ENCODE measurements at regions not wholly inside any gene's neighbourhood (a gene's known extent, or its start where the extent isn't known, plus 50 kb on each side); places are given as distances from the start of the nearest gene placed in this dataset.

DNA sequence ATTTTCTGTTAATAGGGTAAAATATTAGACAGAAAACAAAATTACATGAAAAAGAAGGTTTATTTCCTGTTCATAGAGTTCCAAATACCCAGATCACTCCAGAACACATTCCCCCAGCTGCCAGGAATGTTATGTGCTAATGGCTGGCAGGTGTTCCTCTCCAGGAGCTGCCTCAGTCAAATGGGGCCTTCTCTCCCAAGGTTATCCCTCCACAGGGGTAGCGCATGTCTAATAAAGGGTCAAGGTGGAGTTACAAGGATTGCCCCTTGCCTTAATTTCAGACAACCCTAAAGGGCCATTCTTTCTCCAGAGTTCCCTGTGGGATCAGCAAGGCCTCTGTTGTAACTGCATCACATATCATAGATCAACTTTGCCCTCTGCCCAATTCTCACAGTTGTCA lies 148.6 kb upstream of the PLPPR1 start:
- TF ChIP-seq POLR2A (IDR thresholded peaks at IDR 0.05) (no peak), CTCF (IDR thresholded peaks at IDR 0.05) (no peak), EP300 (IDR thresholded peaks at IDR 0.05) (no peak), POLR2AphosphoS5 (IDR thresholded peaks at IDR 0.05) (no peak)

Data from stomach (tissue), 4 donors.